Epithelial cell of prostate (primary cell): ENCODE measurements at regions not wholly inside any gene's neighbourhood (a gene's known extent, or its start where the extent isn't known, plus 50 kb on each side); places are given as distances from the start of the nearest gene placed in this dataset.

Experiments used
- DNase-seq: peaks from one replicate; pipeline ENCODE4 v3.0.0-alpha.2; 2011; ENCODE audit warnings: low read depth, low spot score
- H3K27ac ChIP-seq: fragments of 450-650 bp; 2 replicates; pipeline ENCODE4 v1.5.1; 2017; ENCODE audit warnings: mild to moderate bottlenecking

- no peak overlapping the region for H3K27ac ChIP-seq
- DNase-seq = no peak
Observed at GRCh38 chr1:30639881-30640452, 83.4 kb downstream of the MATN1 start.

- no peak for DNase-seq
Observed at GRCh38 chr1:30638811-30639210, 84.6 kb downstream of the MATN1 start.

GRCh38 chr1:30638086-30638485 is 85.3 kb downstream of the MATN1 start:
- DNase-seq = no peak

More at GRCh38 chr1:30638811-30639210, 84.6 kb downstream of the MATN1 start:
- H3K27ac ChIP-seq = no peak overlapping the region

GRCh38 chr1:30637183-30637980 is 86.0 kb downstream of the MATN1 start:
- DNase-seq = no peak
- H3K27ac ChIP-seq = no peak overlapping the region

More at GRCh38 chr1:30638086-30638485, 85.3 kb downstream of the MATN1 start:
- no peak overlapping the region for H3K27ac ChIP-seq

- no peak for DNase-seq
- H3K27ac ChIP-seq = no peak overlapping the region
Observed at GRCh38 chr1:30636621-30637020, 86.8 kb downstream of the MATN1 start.

- DNase-seq = no peak
- H3K27ac ChIP-seq = no peak overlapping the region
Observed at GRCh38 chr1:30635391-30635975, 87.9 kb downstream of the MATN1 start.

- no peak for DNase-seq
- no peak overlapping the region for H3K27ac ChIP-seq
Observed at GRCh38 chr1:30634507-30634906, 88.9 kb downstream of the MATN1 start.

GRCh38 chr1:30633294-30633693 is 90.1 kb downstream of the MATN1 start:
- DNase-seq = no peak
- no peak overlapping the region for H3K27ac ChIP-seq

- no peak for DNase-seq
- no peak overlapping the region for H3K27ac ChIP-seq
Observed at GRCh38 chr1:30632481-30632880, 90.9 kb downstream of the MATN1 start.

GRCh38 chr1:30631700-30632099 is 91.7 kb downstream of the MATN1 start:
- H3K27ac ChIP-seq = no peak overlapping the region
- DNase-seq = no peak

- DNase-seq = no peak
- H3K27ac ChIP-seq = no peak overlapping the region
Observed at GRCh38 chr1:30629501-30629900, 93.9 kb downstream of the MATN1 start.

GRCh38 chr1:30627994-30628393 is 95.4 kb downstream of the MATN1 start:
- DNase-seq = no peak
- no peak overlapping the region for H3K27ac ChIP-seq

- no peak for DNase-seq
- H3K27ac ChIP-seq = no peak overlapping the region
Observed at GRCh38 chr1:30627206-30627605, 96.2 kb downstream of the MATN1 start.

- no peak overlapping the region for H3K27ac ChIP-seq
- DNase-seq = no peak
Observed at GRCh38 chr1:30623431-30623830, 100.0 kb downstream of the MATN1 start.

GRCh38 chr1:30619619-30620018 is 103.8 kb downstream of the MATN1 start:
- DNase-seq = no peak
- H3K27ac ChIP-seq = no peak overlapping the region

GRCh38 chr1:30618335-30618747 is 105.0 kb downstream of the MATN1 start:
- DNase-seq = peak; percentile 39

GRCh38 chr1:30616759-30617158 is 106.6 kb downstream of the MATN1 start:
- DNase-seq = no peak
- peak overlapping the region; percentile 81 for H3K27ac ChIP-seq

More at GRCh38 chr1:30618335-30618747, 105.0 kb downstream of the MATN1 start:
- H3K27ac ChIP-seq = peak overlapping the region; percentile 81

- DNase-seq = no peak
- no peak overlapping the region for H3K27ac ChIP-seq
Observed at GRCh38 chr1:30615816-30616590, 107.4 kb downstream of the MATN1 start.

- no peak for DNase-seq
- peak overlapping the region; percentile 5 for H3K27ac ChIP-seq
Observed at GRCh38 chr1:30615076-30615795, 108.1 kb downstream of the MATN1 start.

GRCh38 chr1:30613188-30613587 is 110.2 kb downstream of the MATN1 start:
- peak; percentile 56 for DNase-seq
- peak overlapping the region; percentile 57 for H3K27ac ChIP-seq
